CD14-positive monocyte (primary cell): ENCODE measurements at regions not wholly inside any gene's neighbourhood (a gene's known extent, or its start where the extent isn't known, plus 50 kb on each side); places are given as distances from the start of the nearest gene placed in this dataset.

Experiments used
- DNase-seq, 3 donors: peaks; one replicate each; pipeline ENCODE4 v3.0.0-alpha.2; 2011 to 2022
- H2AFZ ChIP-seq: 2 replicates; pipeline ENCODE4 v1.6.0; 2012; ENCODE audit warnings: mild to moderate bottlenecking, low read depth, low read length, inconsistent platforms; ENCODE audit not compliant: insufficient read depth, poor library complexity, severe bottlenecking
- H3K27ac ChIP-seq, 2 donors: 1 replicate in 1 of 2; 2 replicates in 1 of 2; pipeline ENCODE4 v1.5.1; 2012 to 2013; ENCODE audit warnings: low read length in 2 of 2, control low read depth in 1 of 2, inconsistent platforms in 1 of 2, low read depth in 1 of 2, mild to moderate bottlenecking in 1 of 2
- H3K27me3 ChIP-seq, 2 donors: one replicate each; pipeline versions ENCODE4 v1.6.0 to v1.6.1; 2011 to 2013; ENCODE audit warnings: low read length in 2 of 2; ENCODE audit not compliant: control insufficient read depth in 2 of 2, insufficient read depth in 2 of 2
- H3K36me3 ChIP-seq, 2 donors: replicated peaks in 1 of 2; 1 replicate in 1 of 2; 2 replicates in 1 of 2; pipeline versions ENCODE4 v1.5.1 to v1.6.1; 2012 to 2013; ENCODE audit warnings: low read length in 2 of 2, control low read depth in 1 of 2, inconsistent platforms in 1 of 2, mild to moderate bottlenecking in 1 of 2; ENCODE audit not compliant: insufficient read depth in 2 of 2, control insufficient read depth in 1 of 2
- H3K4me1 ChIP-seq, 2 donors: 1 replicate in 1 of 2; 2 replicates in 1 of 2; pipeline versions ENCODE4 v1.5.1 to v1.6.1; 2012 to 2013; ENCODE audit warnings: low read length in 2 of 2, control low read depth in 1 of 2, inconsistent platforms in 1 of 2, mild to moderate bottlenecking in 1 of 2, moderate library complexity in 1 of 2; ENCODE audit not compliant: insufficient read depth in 2 of 2, control insufficient read depth in 1 of 2
- H3K4me2 ChIP-seq: replicated peaks from 2 replicates; pipeline ENCODE3; 2012; ENCODE audit warnings: low read length, moderate library complexity, mild to moderate bottlenecking; ENCODE audit not compliant: poor library complexity, severe bottlenecking; ENCODE audit errors: extremely low read depth
- H3K4me3 ChIP-seq, 3 experiments: fragments of 200-600 bp in 1 of 3; sonication (generic) in 1 of 3; replicated peaks in 1 of 3; 1 replicate in 2 of 3; 2 replicates in 1 of 3; pipeline ENCODE4 v1.5.1; 2011 to 2013; ENCODE audit warnings: low read length in 3 of 3, mild to moderate bottlenecking in 3 of 3, control low read depth in 2 of 3, low read depth in 2 of 3, inconsistent platforms in 1 of 3, moderate library complexity in 1 of 3
- H3K79me2 ChIP-seq: 2 replicates; pipeline ENCODE4 v1.6.0; 2012; ENCODE audit warnings: mild to moderate bottlenecking, control low read depth, inconsistent platforms, low read length, moderate library complexity; ENCODE audit not compliant: insufficient read depth
- H3K9ac ChIP-seq: 2 replicates; pipeline ENCODE4 v1.6.0; 2017; ENCODE audit warnings: low read length, mild to moderate bottlenecking; ENCODE audit not compliant: insufficient read depth, poor library complexity, severe bottlenecking
- H3K9me3 ChIP-seq, 2 donors: replicated peaks in 1 of 2; 1 replicate in 1 of 2; 2 replicates in 1 of 2; pipeline versions ENCODE4 v1.5.1 to v1.6.1; 2012 to 2013; ENCODE audit warnings: low read length in 2 of 2, control low read depth in 1 of 2; ENCODE audit not compliant: control insufficient read depth in 1 of 2, insufficient read depth in 1 of 2
- H4K20me1 ChIP-seq: 2 replicates; pipeline ENCODE4 v1.6.0; 2012; ENCODE audit warnings: mild to moderate bottlenecking, low read length, control low read depth, moderate library complexity; ENCODE audit not compliant: insufficient read depth
- H3K27ac Mint-ChIP-seq, 7 donors: one replicate each; pipeline ENCODE4 v1.8.0; 2020; ENCODE audit warnings: mild to moderate bottlenecking in 7 of 7, mixed read lengths in 7 of 7, moderate library complexity in 6 of 7, inconsistent platforms in 2 of 7
- H3K27me3 Mint-ChIP-seq, 3 donors: one replicate each; pipeline ENCODE4 v1.8.0; 2021 to 2022; ENCODE audit warnings: low read depth in 3 of 3, mild to moderate bottlenecking in 3 of 3, mixed read lengths in 3 of 3, moderate library complexity in 3 of 3, inconsistent platforms in 1 of 3
- H3K36me3 Mint-ChIP-seq, 2 donors: one replicate each; pipeline ENCODE4 v1.8.0; 2020; ENCODE audit warnings: mixed read lengths in 2 of 2, inconsistent platforms in 1 of 2, mild to moderate bottlenecking in 1 of 2
- H3K4me1 Mint-ChIP-seq: one replicate; pipeline ENCODE4 v1.8.0; 2020; ENCODE audit warnings: mild to moderate bottlenecking, mixed read lengths
- H3K4me3 Mint-ChIP-seq, 2 donors: one replicate each; pipeline ENCODE4 v1.8.0; 2020; ENCODE audit warnings: mild to moderate bottlenecking in 2 of 2, mixed read lengths in 2 of 2, moderate library complexity in 1 of 2
- H3K9me3 Mint-ChIP-seq, 7 donors: one replicate each; pipeline ENCODE4 v1.8.0; 2020 to 2022; ENCODE audit warnings: mixed read lengths in 7 of 7, mild to moderate bottlenecking in 6 of 7, moderate library complexity in 6 of 7, inconsistent platforms in 2 of 7
- WGBS: methylation state at CpG from one replicate; pipeline ENCODE4 v1.1.5; 2013; ENCODE audit warnings: missing lambda C conversion rate; ENCODE audit not compliant: insufficient coverage; 5-methylcytosine and 5-hydroxymethylcytosine counted together
- intact Hi-C, 2 donors: fragments of 100-400 bp; cut with micrococcal nuclease; formaldehyde crosslinking; loops; one replicate each; pipeline versions ENCODE4 v1.15.0 to v1.15.1; 2023
- TF ChIP-seq, protein P1 (sequence below): fragments of 200-600 bp; IDR thresholded peaks from one replicate; pipeline ENCODE4 v1.8.0; 2022; ENCODE audit warnings: antibody characterized with exemption, mild to moderate bottlenecking

DNA sequence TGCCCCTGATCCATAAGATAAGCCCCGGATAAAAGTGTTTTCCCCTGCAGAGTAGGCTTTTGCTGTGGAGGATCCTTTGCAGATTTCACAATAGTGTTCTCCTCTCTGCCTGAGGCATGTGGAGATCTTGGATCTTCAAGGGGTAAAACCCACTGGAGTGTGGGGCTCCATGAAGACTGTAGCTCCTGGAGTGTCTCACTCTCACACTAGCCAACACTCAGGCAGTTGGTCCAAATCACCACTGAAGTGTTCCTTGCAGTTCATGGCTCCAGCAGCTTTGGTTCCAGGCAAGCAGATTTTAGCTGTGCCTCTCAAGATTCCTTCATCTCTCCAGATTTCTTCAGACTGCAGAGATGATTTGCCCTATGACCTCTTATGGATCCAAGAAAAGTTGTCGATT, 665.3 kb downstream of the TNS3 start:
- Mint-ChIP-seq H3K9me3 (peaks cover 2 to 13% (median 4%) of the 10 kb centered on the region in 7 donors), H3K4me3 (no peak overlapping the region), H3K27ac (peak overlapping the region in 1 of 7 donors; percentile 35), H3K4me1 (no peaks in the 10 kb centered on the region), H3K27me3 (peaks cover 0 to 1% (median 0%) of the 10 kb centered on the region in 3 donors), H3K36me3 (no peaks in the 10 kb centered on the region)
- no CpG with 5 or more reads among the region's 2 CpGs for WGBS
- H3K9ac ChIP-seq: no peak overlapping the region
- H3K27me3 ChIP-seq: no peaks in the 10 kb centered on the region
- DNase-seq: no peak
- no peaks in the 10 kb centered on the region for H4K20me1 ChIP-seq
- H3K9me3 ChIP-seq: peaks cover 0 to 4% of the 10 kb centered on the region in 2 donors
- H2AFZ ChIP-seq: no peak overlapping the region
- TF ChIP-seq, protein P1, sequence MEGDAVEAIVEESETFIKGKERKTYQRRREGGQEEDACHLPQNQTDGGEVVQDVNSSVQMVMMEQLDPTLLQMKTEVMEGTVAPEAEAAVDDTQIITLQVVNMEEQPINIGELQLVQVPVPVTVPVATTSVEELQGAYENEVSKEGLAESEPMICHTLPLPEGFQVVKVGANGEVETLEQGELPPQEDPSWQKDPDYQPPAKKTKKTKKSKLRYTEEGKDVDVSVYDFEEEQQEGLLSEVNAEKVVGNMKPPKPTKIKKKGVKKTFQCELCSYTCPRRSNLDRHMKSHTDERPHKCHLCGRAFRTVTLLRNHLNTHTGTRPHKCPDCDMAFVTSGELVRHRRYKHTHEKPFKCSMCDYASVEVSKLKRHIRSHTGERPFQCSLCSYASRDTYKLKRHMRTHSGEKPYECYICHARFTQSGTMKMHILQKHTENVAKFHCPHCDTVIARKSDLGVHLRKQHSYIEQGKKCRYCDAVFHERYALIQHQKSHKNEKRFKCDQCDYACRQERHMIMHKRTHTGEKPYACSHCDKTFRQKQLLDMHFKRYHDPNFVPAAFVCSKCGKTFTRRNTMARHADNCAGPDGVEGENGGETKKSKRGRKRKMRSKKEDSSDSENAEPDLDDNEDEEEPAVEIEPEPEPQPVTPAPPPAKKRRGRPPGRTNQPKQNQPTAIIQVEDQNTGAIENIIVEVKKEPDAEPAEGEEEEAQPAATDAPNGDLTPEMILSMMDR: no peak
- no peaks in the 10 kb centered on the region for H3K36me3 ChIP-seq
- no peaks in the 10 kb centered on the region for H3K4me1 ChIP-seq
- no peaks in the 10 kb centered on the region for H3K79me2 ChIP-seq
- no peak overlapping the region for H3K4me3 ChIP-seq
- no peak overlapping the region for H3K4me2 ChIP-seq
- intact Hi-C loops: no loop called here
- H3K27ac ChIP-seq: no peak overlapping the region

DNA sequence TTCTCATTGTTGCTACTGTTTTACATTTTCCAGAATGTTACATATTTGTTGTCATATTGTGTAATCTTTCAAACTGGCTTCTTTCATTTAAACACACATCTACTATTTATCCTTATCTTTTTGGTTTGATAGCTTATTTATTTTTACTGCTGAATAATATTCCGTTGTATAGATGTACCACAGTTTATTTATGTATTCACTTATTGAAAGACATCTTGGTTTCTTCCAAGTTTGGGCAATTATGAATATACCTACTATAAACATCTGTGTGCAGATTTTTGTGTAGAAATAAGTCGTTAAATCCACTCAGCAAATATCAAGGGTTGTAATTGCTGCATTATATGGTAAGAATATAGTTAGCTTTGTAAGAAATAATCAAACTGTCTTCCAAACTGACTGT, 669.2 kb downstream of the TNS3 start:
- peaks cover 0 to 2% (median 1%) of the 10 kb centered on the region in 3 donors for H3K27me3 Mint-ChIP-seq
- Histone ChIP-seq H3K27ac (no peak overlapping the region), H3K4me3 (no peak overlapping the region), H3K4me2 (no peak overlapping the region), H3K27me3 (no peaks in the 10 kb centered on the region), H2AFZ (no peak overlapping the region), H3K9me3 (peaks cover 0 to 4% of the 10 kb centered on the region in 2 donors), H3K4me1 (no peaks in the 10 kb centered on the region), H4K20me1 (no peaks in the 10 kb centered on the region), H3K9ac (no peak overlapping the region), H3K36me3 (no peaks in the 10 kb centered on the region), H3K79me2 (no peaks in the 10 kb centered on the region)
- intact Hi-C loops: no loop called here
- no peak overlapping the region for H3K27ac Mint-ChIP-seq
- no peaks in the 10 kb centered on the region for H3K4me1 Mint-ChIP-seq
- peaks cover 2 to 12% (median 5%) of the 10 kb centered on the region in 7 donors for H3K9me3 Mint-ChIP-seq
- no CpG with 5 or more reads among the region's 2 CpGs for WGBS
- TF ChIP-seq, protein P1: no peak
- H3K36me3 Mint-ChIP-seq: no peaks in the 10 kb centered on the region
- DNase-seq: no peak
- H3K4me3 Mint-ChIP-seq: no peak overlapping the region
